ENCODE measurements at regions not wholly inside any gene's neighbourhood (a gene's known extent, or its start where the extent isn't known, plus 50 kb on each side); places are given as distances from the start of the nearest gene placed in this dataset.
A peak's percentile ranks its signal among the peaks of the same experiment; 100 is the strongest.
"Not testable (repeated sequence)": the region's sequence is repeated elsewhere in the genome, so short reads cannot be mapped to it uniquely, and the experiment has no call there.

- no peak for DNase-seq (ENCODE audit: low spot score)
Observed at GRCh38 chr7:65317372-65317771, 56.3 kb upstream of the ZNF92 start.

- DNase-seq (ENCODE audit: low spot score) = no peak
Observed at GRCh38 chr7:65310761-65311160, 62.9 kb upstream of the ZNF92 start.

- no peak for DNase-seq (ENCODE audit: low spot score)
Observed at GRCh38 chr7:65308300-65308678, 65.4 kb upstream of the ZNF92 start.

- DNase-seq (ENCODE audit: low spot score) = peak; percentile 21
Observed at GRCh38 chr7:65307651-65308299, 65.9 kb upstream of the ZNF92 start.

- DNase-seq (ENCODE audit: low spot score) = no peak
Observed at GRCh38 chr7:65304175-65304574, 69.5 kb upstream of the ZNF92 start.

- DNase-seq (ENCODE audit: low spot score) = no peak
Observed at GRCh38 chr7:65302883-65303282, 70.8 kb upstream of the ZNF92 start.

GRCh38 chr7:65301007-65301406 lies 72.6 kb upstream of the ZNF92 start:
- no peak for DNase-seq (ENCODE audit: low spot score)

- DNase-seq (ENCODE audit: low spot score) = no peak
Observed at GRCh38 chr7:65295409-65295808, 78.2 kb upstream of the ZNF92 start.

GRCh38 chr7:65290340-65290739 lies 83.3 kb upstream of the ZNF92 start:
- DNase-seq (ENCODE audit: low spot score) = not testable (repeated sequence)

- no peak for DNase-seq (ENCODE audit: low spot score)
Observed at GRCh38 chr7:65287023-65287422, 86.6 kb upstream of the ZNF92 start.

- DNase-seq (ENCODE audit: low spot score) = no peak
Observed at GRCh38 chr7:65285906-65286864, 87.5 kb upstream of the ZNF92 start.

- not testable (repeated sequence) for DNase-seq (ENCODE audit: low spot score)
Observed at GRCh38 chr7:65285241-65285640, 88.4 kb upstream of the ZNF92 start.

GRCh38 chr7:65279795-65280194 lies 93.9 kb upstream of the ZNF92 start:
- no peak for DNase-seq (ENCODE audit: low spot score)

GRCh38 chr7:65276822-65277221 lies 96.8 kb upstream of the ZNF92 start:
- DNase-seq (ENCODE audit: low spot score) = no peak

GRCh38 chr7:65271502-65271901 lies 102.2 kb upstream of the ZNF92 start:
- not testable (repeated sequence) for DNase-seq (ENCODE audit: low spot score)

- no peak for DNase-seq (ENCODE audit: low spot score)
Observed at GRCh38 chr7:65269150-65269856, 104.4 kb upstream of the ZNF92 start.

- DNase-seq (ENCODE audit: low spot score) = no peak
Observed at GRCh38 chr7:65268782-65269149, 104.9 kb upstream of the ZNF92 start.

GRCh38 chr7:65265933-65266519 lies 107.6 kb upstream of the ZNF92 start:
- no peak for DNase-seq (ENCODE audit: low spot score)

GRCh38 chr7:65264258-65264657 lies 109.4 kb upstream of the ZNF92 start:
- no peak for DNase-seq (ENCODE audit: low spot score)

GRCh38 chr7:65260673-65261072 lies 113.0 kb upstream of the ZNF92 start:
- not testable (repeated sequence) for DNase-seq (ENCODE audit: low spot score)

- DNase-seq (ENCODE audit: low spot score) = not testable (repeated sequence)
Observed at GRCh38 chr7:65259864-65260525, 113.7 kb upstream of the ZNF92 start.

- DNase-seq (ENCODE audit: low spot score) = no peak
Observed at GRCh38 chr7:65254061-65254460, 119.6 kb upstream of the ZNF92 start.
